Gastroesophageal sphincter (tissue), 3 donors: ENCODE measurements at regions not wholly inside any gene's neighbourhood (a gene's known extent, or its start where the extent isn't known, plus 50 kb on each side); places are given as distances from the start of the nearest gene placed in this dataset.

ENCODE experiments used
- CTCF ChIP-seq, 4 experiments: fragments of 200-600 bp in 2 of 4; fragments of 450-650 bp in 2 of 4; sonication (generic) in 1 of 4; IDR thresholded peaks; one replicate each; pipeline ENCODE4 v1.5.1; 2017 to 2019; ENCODE audit warnings: antibody characterized with exemption in 4 of 4, mild to moderate bottlenecking in 2 of 4, moderate library complexity in 2 of 4
- EP300 ChIP-seq: sonication (generic); formaldehyde crosslinking; IDR thresholded peaks from one replicate; pipeline ENCODE4 v1.6.1; 2017; ENCODE audit warnings: antibody characterized with exemption, mild to moderate bottlenecking
- POLR2A ChIP-seq, 2 donors: fragments of 450-650 bp; IDR thresholded peaks; one replicate each; pipeline ENCODE4 v1.6.1; 2017; ENCODE audit warnings: antibody characterized with exemption in 2 of 2, mild to moderate bottlenecking in 2 of 2, moderate library complexity in 1 of 2

GRCh38 chr10:78889536-78890063 is 179.2 kb upstream of the ZMIZ1 start:
- TF ChIP-seq CTCF (IDR thresholded peaks at IDR 0.05), result no peak
- no peak for TF ChIP-seq POLR2A (IDR thresholded peaks at IDR 0.05)
- TF ChIP-seq EP300, result no peak
